GM18508 (cell line): ENCODE measurements at regions not wholly inside any gene's neighbourhood (a gene's known extent, or its start where the extent isn't known, plus 50 kb on each side); places are given as distances from the start of the nearest gene placed in this dataset.
"Not testable (repeated sequence)": the region's sequence is repeated elsewhere in the genome, so short reads cannot be mapped to it uniquely, and the experiment has no call there.

Experiments
- ATAC-seq: cut with Tn5 transposase; IDR thresholded peaks from one replicate; pipeline ENCODE4 v1.9.1; 2021; ENCODE audit warnings: moderate number of reproducible peaks; ENCODE audit not compliant: insufficient read depth, unreplicated experiment

DNA sequence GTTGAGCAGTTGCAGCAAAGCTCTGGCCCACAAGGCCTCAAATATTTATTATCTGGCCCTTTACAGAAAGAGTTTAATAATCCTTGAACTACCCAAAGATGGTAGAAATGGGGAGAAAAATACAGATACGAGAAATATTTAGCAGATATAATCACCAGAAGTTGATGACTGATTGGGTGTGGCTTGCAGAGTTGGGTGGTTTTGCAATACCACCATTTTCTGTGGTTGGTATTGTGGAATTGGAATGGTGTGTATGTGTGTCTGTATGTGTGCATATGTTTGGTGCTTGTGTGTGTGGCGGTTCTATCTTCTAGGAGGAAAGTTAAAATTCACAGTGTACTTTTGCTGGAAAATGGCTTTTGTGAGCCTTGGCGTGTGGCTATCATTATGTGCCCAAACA lies 85.4 kb upstream of the MANSC4 start:
- ATAC-seq, result no peak

- ATAC-seq, result no peak
Measured at GRCh38 chr12:27864521-27864920, 84.5 kb upstream of the MANSC4 start.

DNA sequence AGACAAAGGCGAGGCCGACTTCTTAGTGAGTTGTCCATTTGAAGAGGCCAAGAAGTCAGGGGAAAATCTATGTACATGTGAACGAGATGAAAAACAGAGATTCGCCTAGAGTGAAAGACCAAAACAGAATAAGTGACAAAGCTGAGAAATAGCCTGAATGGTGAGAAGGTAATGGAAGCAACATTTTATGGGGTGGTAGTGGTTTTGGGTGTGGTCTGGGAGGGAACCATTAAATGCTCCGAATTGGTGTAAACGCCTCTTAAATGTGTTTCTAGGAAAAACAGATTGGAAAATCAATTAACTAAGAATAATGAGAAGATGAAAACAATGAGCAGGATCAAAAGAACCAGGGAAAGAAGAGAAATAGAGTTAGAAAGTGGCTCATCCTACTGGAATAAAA lies 83.8 kb upstream of the MANSC4 start:
- ATAC-seq, result no peak

GRCh38 chr12:27861428-27862167 lies 81.6 kb upstream of the MANSC4 start:
- peak; percentile 96 for ATAC-seq

DNA sequence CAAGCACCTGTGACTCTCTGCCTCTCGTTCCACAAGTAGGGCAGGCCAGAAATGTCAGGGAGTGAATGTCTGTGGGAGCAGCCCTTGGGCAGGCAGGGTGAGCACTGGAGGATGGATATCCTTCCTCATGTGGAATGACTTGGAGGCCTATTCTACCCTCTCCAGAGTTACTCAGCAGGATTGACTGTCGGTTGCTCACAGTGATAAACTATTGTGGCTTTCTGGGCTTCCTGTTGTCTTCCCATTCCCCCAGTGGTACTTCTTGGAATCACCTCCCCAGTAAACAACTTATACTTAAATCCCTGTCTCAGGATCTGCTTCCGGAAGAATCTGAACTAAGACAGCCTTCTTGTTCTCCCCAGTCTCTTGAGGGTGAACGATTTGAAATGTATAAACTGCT lies 79.6 kb upstream of the MANSC4 start:
- no peak for ATAC-seq

DNA sequence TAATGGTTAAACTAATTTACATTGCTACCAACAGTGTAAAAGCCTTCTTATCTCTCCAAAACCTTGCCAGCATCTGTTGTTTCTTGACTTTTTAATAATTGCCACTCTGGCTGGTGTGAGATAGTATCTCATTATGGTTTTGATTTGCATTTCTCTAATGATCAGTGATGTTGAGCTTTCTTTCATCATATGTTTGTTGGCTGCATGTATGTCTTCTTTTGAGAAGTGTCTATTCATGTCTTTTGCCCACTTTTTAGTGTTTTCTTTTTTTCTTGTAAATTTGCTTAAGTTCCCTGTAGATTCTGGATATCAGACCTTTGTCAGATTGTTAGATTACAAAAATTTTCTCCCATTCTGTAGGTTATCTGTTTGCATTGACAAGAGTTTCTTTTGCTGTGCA lies 77.0 kb upstream of the MANSC4 start:
- ATAC-seq, result not testable (repeated sequence)

DNA sequence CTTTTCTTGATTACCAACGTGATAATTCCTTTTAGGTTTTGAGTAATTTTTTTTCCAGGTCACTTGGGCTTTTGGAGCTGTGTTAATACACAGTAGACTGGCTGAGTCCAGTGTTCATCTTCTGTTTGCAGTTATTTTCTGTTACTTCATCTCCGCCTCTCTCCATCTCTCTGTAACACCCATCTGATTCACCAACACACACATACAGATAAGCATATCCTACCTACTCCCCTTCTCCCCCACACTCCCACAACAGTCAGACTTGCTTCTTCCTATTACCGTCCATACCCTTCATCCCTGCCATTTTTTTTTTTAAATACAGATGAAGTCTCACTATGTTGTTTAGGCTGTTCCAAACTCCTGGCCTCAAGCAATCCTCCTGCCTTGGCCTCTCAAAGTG lies 72.7 kb upstream of the MANSC4 start:
- ATAC-seq, result no peak
